DLD1 (cell line): ENCODE measurements at regions not wholly inside any gene's neighbourhood (a gene's known extent, or its start where the extent isn't known, plus 50 kb on each side); places are given as distances from the start of the nearest gene placed in this dataset.
"Not testable (repeated sequence)": the region's sequence is repeated elsewhere in the genome, so short reads cannot be mapped to it uniquely, and the experiment has no call there.

ENCODE experiments used
- in situ Hi-C: cut with HindIII; loops from 2 replicates; pipeline ENCODE4 v1.10.0; 2017; ENCODE audit warnings: low sequenced_read_pairs

GRCh38 chr12:114506651-114507050 lies 100.7 kb upstream of the TBX5 start:
- in situ Hi-C loops = no loop called here

- in situ Hi-C loops = no loop called here
Measured at GRCh38 chr12:114504311-114504710, 98.4 kb upstream of the TBX5 start.

- in situ Hi-C loops = no loop called here
Measured at GRCh38 chr12:114501474-114501807, 95.5 kb upstream of the TBX5 start.

- in situ Hi-C loops = no loop called here
Measured at GRCh38 chr12:114500775-114501473, 95.0 kb upstream of the TBX5 start.

GRCh38 chr12:114500131-114500530 lies 94.2 kb upstream of the TBX5 start:
- in situ Hi-C loops = no loop called here

GRCh38 chr12:114499338-114499737 lies 93.4 kb upstream of the TBX5 start:
- in situ Hi-C loops = loop anchor here (10.0 kb wide), 2 partner anchors 325 to 485 kb away; no protein-coding TSS in a partner anchor

- in situ Hi-C loops = loop anchor here (10.0 kb wide), 2 partner anchors 317 to 477 kb away; no protein-coding TSS in a partner anchor
Measured at GRCh38 chr12:114491916-114492315, 86.0 kb upstream of the TBX5 start.

GRCh38 chr12:114484822-114485459 lies 79.0 kb upstream of the TBX5 start:
- in situ Hi-C loops = not testable (repeated sequence)

- in situ Hi-C loops = no loop called here
Measured at GRCh38 chr12:114483996-114484395, 78.1 kb upstream of the TBX5 start.

- in situ Hi-C loops = no loop called here
Measured at GRCh38 chr12:114481200-114481535, 75.2 kb upstream of the TBX5 start.

GRCh38 chr12:114480337-114481199 lies 74.6 kb upstream of the TBX5 start:
- in situ Hi-C loops = no loop called here

GRCh38 chr12:114479831-114480230 lies 73.9 kb upstream of the TBX5 start:
- in situ Hi-C loops = no loop called here

GRCh38 chr12:114478865-114479264 lies 72.9 kb upstream of the TBX5 start:
- in situ Hi-C loops = no loop called here

GRCh38 chr12:114477989-114478395 lies 72.0 kb upstream of the TBX5 start:
- in situ Hi-C loops = no loop called here

GRCh38 chr12:114476159-114476558 lies 70.2 kb upstream of the TBX5 start:
- in situ Hi-C loops = no loop called here

- in situ Hi-C loops = no loop called here
Measured at GRCh38 chr12:114473717-114474116, 67.8 kb upstream of the TBX5 start.

- in situ Hi-C loops = no loop called here
Measured at GRCh38 chr12:114473018-114473417, 67.1 kb upstream of the TBX5 start.

GRCh38 chr12:114457620-114458019 lies 51.7 kb upstream of the TBX5 start:
- in situ Hi-C loops = no loop called here
